AG10803 (cell line): ENCODE measurements at regions not wholly inside any gene's neighbourhood (a gene's known extent, or its start where the extent isn't known, plus 50 kb on each side); places are given as distances from the start of the nearest gene placed in this dataset.

Source experiments
- DNase-seq: peaks from one replicate; pipeline ENCODE4 v3.0.0; 2010; ENCODE audit warnings: low read depth
- H3K4me3 ChIP-seq: 2 replicates; pipeline ENCODE4 v1.5.1; 2011; ENCODE audit warnings: mild to moderate bottlenecking, low read length, control low read depth
- TF ChIP-seq, protein P1 (sequence below): conservative IDR thresholded peaks from 2 replicates; pipeline ENCODE4 v1.5.1; 2011; ENCODE audit warnings: mild to moderate bottlenecking, low read length, control low read depth, inconsistent platforms

DNA sequence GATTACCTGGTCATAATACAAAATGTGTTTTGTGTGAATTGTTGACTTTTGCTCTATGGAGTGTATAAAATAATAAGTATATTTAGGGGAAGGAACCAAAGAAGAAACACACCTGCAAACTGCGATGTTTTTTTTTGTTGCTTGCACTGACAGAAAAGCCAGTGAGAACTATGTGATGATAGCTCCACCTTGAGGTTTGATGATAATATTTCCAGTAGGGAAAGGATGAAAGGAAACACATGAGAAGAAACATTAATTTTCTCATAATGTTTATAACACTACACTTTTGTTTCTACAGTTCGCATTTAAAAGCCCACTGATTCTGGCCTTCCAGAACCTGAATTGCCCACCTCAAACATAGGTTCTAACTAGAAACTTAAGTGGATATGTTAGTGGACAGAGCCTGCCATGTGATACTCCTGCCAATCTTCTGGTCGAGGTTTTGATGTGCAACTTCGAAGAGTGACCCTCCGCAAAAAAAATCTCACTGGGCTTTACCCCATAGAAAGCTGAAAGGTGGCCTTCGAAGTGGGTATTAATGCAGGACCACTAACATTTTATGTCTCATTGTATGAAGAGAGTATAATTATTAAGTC lies 476.4 kb upstream of the SPHKAP start:
- no peak overlapping the region for H3K4me3 ChIP-seq
- TF ChIP-seq, protein P1, sequence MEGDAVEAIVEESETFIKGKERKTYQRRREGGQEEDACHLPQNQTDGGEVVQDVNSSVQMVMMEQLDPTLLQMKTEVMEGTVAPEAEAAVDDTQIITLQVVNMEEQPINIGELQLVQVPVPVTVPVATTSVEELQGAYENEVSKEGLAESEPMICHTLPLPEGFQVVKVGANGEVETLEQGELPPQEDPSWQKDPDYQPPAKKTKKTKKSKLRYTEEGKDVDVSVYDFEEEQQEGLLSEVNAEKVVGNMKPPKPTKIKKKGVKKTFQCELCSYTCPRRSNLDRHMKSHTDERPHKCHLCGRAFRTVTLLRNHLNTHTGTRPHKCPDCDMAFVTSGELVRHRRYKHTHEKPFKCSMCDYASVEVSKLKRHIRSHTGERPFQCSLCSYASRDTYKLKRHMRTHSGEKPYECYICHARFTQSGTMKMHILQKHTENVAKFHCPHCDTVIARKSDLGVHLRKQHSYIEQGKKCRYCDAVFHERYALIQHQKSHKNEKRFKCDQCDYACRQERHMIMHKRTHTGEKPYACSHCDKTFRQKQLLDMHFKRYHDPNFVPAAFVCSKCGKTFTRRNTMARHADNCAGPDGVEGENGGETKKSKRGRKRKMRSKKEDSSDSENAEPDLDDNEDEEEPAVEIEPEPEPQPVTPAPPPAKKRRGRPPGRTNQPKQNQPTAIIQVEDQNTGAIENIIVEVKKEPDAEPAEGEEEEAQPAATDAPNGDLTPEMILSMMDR = peak; percentile 83
- peak; percentile 49 for DNase-seq

DNA sequence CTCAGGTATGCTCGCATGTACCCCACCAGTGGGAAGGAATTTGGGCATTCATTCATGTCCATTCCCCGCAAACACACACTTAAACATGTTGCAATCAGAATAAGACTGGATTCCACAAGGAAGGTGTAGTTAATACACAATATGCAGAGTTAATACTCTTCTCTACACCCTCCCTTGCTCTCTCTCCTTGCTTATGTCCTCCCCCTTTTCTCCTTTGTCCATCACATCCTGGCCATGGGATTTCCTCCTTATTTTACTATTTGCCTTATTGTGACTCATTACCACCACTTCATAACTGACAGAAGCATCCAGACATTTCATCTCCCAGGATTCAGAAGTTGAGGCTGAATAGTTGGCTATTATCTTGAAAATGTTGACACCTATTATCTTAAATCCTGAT lies 473.8 kb upstream of the SPHKAP start:
- H3K4me3 ChIP-seq = no peak overlapping the region
- TF ChIP-seq, protein P1 = no peak
- DNase-seq = no peak

DNA sequence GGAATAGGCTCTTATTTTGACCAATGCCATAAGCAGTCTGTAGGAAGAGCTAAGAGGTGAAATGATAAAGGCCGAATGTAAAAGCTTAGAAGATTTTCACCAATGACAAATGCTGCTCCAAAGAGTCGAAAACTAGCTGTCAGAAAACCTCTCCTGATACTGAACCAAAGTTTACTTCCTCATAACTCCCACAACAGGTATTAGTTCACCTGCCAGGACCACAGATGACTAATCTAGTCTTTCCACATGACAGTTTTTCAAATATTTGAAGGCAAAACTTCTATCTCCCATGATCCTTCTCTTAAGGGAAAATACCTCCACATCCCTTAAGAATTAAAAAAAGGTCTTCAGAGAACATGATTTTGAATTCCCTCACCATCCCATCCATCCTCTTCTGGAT lies 473.2 kb upstream of the SPHKAP start:
- no peak overlapping the region for H3K4me3 ChIP-seq
- no peak for DNase-seq
- TF ChIP-seq, protein P1 = no peak

DNA sequence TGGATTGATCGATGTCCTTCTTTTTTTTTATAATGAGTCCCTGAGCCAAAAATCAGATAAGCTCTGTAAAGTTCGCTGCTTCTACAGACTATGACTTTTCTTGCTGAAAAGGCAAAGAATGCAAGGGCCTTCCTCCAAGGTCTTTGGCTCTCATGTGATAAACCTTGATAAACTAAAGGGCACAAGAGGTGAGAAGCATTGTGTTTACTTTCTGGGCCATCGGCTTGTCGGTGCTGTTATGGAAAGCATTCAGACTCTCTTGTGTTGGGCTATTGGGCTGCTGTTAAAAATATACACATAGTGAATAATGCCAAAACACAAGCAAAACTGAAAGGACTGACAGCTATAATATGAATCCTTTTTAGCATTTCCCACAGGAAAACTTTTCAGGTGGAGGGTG lies 472.4 kb upstream of the SPHKAP start:
- DNase-seq = no peak

DNA sequence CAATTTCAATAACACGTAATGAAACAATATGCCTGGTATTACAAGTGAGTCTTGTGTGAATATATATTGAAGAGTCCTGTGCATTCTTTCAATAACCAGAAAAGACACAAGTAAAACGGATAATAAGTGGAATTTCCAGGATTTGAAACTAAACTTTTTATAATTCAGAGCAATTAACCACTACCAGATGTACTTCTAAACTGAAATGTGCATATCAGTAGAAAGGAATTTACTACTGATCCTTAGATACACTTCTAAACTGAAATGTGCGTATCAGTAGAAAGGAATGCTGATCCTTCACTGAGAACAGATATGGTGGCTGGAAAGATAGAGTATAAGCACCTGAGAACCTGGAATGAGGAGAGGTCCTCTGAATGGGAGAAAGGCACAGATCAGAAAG lies 470.9 kb upstream of the SPHKAP start:
- peak; percentile 36 for DNase-seq
- no peak overlapping the region for H3K4me3 ChIP-seq
- TF ChIP-seq, protein P1 = no peak

More for the DNA sequence above, 472.4 kb upstream of the SPHKAP start:
- TF ChIP-seq, protein P1 = no peak
- no peak overlapping the region for H3K4me3 ChIP-seq

DNA sequence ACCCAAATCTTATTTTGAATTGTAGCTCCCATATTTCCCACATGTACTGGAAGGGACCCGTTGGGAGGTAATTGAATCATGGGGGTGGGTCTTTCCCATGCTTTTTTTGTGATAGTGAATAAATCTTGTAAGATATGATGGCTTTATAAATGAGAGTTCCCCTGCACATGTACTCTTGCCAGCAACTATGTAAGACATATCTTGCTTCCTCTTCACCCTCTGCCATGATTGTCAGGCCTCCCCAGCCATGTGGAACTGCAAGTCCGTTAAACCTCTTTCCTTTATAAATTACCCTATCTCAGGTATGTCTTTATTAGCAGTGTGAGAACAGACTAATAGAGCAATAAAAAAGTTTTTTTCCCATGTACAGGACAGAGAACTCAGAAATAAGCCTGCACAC lies 468.4 kb upstream of the SPHKAP start:
- TF ChIP-seq, protein P1 = no peak
- H3K4me3 ChIP-seq = no peak overlapping the region
- no peak for DNase-seq

DNA sequence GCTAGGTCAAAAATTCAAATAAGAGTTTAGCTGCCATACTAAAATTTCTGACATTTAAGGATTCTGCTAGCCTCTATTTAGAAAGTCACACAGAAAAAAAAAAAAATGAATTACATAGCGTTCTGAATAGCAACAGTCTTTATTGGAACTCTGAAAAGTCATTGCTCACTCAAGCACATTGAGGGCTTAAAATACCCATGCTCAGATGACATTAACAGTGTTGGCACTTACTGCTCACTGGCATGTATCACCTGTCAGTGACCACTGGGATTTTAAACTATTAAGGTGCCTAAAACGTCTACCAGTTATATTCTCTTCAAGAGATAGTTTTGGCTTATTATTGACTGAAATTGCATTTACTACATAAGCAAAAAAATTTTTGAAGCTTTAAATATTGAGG lies 468.0 kb upstream of the SPHKAP start:
- H3K4me3 ChIP-seq = no peak overlapping the region
- DNase-seq = no peak
- TF ChIP-seq, protein P1 = no peak
